Liver (tissue), 8 donors: ENCODE measurements at regions not wholly inside any gene's neighbourhood (a gene's known extent, or its start where the extent isn't known, plus 50 kb on each side); places are given as distances from the start of the nearest gene placed in this dataset.

Experiments
- DNase-seq: peaks from one replicate; pipeline ENCODE4 v3.0.0-alpha.2; 2017; ENCODE audit warnings: low spot score
- H3K27ac ChIP-seq, 2 donors: one replicate each; pipeline ENCODE4 v1.7.0; 2013; ENCODE audit warnings: inconsistent platforms in 2 of 2, low read length in 2 of 2, control low read depth in 1 of 2, low read depth in 1 of 2, mild to moderate bottlenecking in 1 of 2
- H3K27me3 ChIP-seq, 4 donors: one replicate each; pipeline versions ENCODE4 v1.6.1 to v1.7.0; 2013; ENCODE audit warnings: low read length in 3 of 4, inconsistent platforms in 1 of 4, mild to moderate bottlenecking in 1 of 4, moderate library complexity in 1 of 4; ENCODE audit not compliant: control insufficient read depth in 4 of 4, insufficient read depth in 4 of 4
- H3K36me3 ChIP-seq, 4 donors: one replicate each; pipeline versions ENCODE4 v1.6.1 to v1.7.0; 2013; ENCODE audit warnings: low read length in 3 of 4, mild to moderate bottlenecking in 3 of 4, low read depth in 1 of 4, moderate library complexity in 1 of 4; ENCODE audit not compliant: control insufficient read depth in 4 of 4, insufficient read depth in 3 of 4
- H3K4me1 ChIP-seq, 4 donors: one replicate each; pipeline versions ENCODE4 v1.6.1 to v1.7.0; 2013; ENCODE audit warnings: low read length in 3 of 4, mild to moderate bottlenecking in 3 of 4, moderate library complexity in 1 of 4; ENCODE audit not compliant: control insufficient read depth in 4 of 4, insufficient read depth in 4 of 4
- H3K4me3 ChIP-seq, 3 donors: one replicate each; pipeline versions ENCODE4 v1.6.1 to v1.7.0; 2013; ENCODE audit warnings: low read length in 3 of 3, control low read depth in 1 of 3, low read depth in 1 of 3, mild to moderate bottlenecking in 1 of 3
- H3K9ac ChIP-seq, 2 donors: one replicate each; pipeline ENCODE4 v1.7.0; 2013; ENCODE audit warnings: low read length in 2 of 2, mild to moderate bottlenecking in 2 of 2, moderate library complexity in 2 of 2, control low read depth in 1 of 2, low read depth in 1 of 2
- H3K9me3 ChIP-seq, 4 donors: one replicate each; pipeline versions ENCODE4 v1.6.1 to v1.7.0; 2013; ENCODE audit warnings: low read length in 3 of 4; ENCODE audit not compliant: control insufficient read depth in 4 of 4
- ATF3 ChIP-seq: IDR thresholded peaks from 2 replicates; pipeline ENCODE4 v1.6.1; 2016; ENCODE audit warnings: antibody characterized with exemption
- CTCF ChIP-seq: fragments of 150-350 bp; IDR thresholded peaks from 2 replicates; pipeline ENCODE4 v1.5.1; 2017; ENCODE audit warnings: improper control_type of control experiment, low read depth, low read length; ENCODE audit not compliant: missing input control
- EGR1 ChIP-seq, 2 donors: IDR thresholded peaks; 2 replicates each; pipeline ENCODE4 v1.6.1; 2016 to 2018; ENCODE audit warnings: antibody characterized with exemption in 2 of 2, low read depth in 2 of 2
- FOXA1 ChIP-seq: IDR thresholded peaks from 2 replicates; pipeline ENCODE4 v1.6.1; 2016; ENCODE audit warnings: antibody characterized with exemption
- FOXA2 ChIP-seq: IDR thresholded peaks from 2 replicates; pipeline ENCODE4 v1.6.1; 2016; ENCODE audit warnings: antibody characterized with exemption
- GABPA ChIP-seq, 2 donors: IDR thresholded peaks in 1 of 2; conservative IDR thresholded peaks in 1 of 2; 2 replicates each; pipeline ENCODE4 v1.6.1; 2016; ENCODE audit warnings: antibody characterized with exemption in 2 of 2, mild to moderate bottlenecking in 1 of 2, moderate library complexity in 1 of 2
- HNF4A ChIP-seq, 2 donors: conservative IDR thresholded peaks; 2 replicates each; pipeline ENCODE4 v1.6.1; 2016; ENCODE audit warnings: antibody characterized with exemption in 2 of 2, mild to moderate bottlenecking in 2 of 2
- HNF4G ChIP-seq: IDR thresholded peaks from 2 replicates; pipeline ENCODE4 v1.6.1; 2016; ENCODE audit warnings: antibody characterized with exemption
- JUND ChIP-seq, 2 donors: IDR thresholded peaks; 2 replicates each; pipeline ENCODE4 v1.6.1; 2016; ENCODE audit warnings: antibody characterized with exemption in 2 of 2
- NR2F2 ChIP-seq: IDR thresholded peaks from 2 replicates; pipeline ENCODE4 v1.6.1; 2016; ENCODE audit warnings: antibody characterized with exemption
- RAD21 ChIP-seq, 2 donors: IDR thresholded peaks; 2 replicates each; pipeline ENCODE4 v1.6.1; 2016; ENCODE audit warnings: antibody characterized with exemption in 2 of 2, mild to moderate bottlenecking in 2 of 2
- REST ChIP-seq: IDR thresholded peaks from 2 replicates; pipeline ENCODE4 v1.6.1; 2016; ENCODE audit warnings: antibody characterized with exemption, mild to moderate bottlenecking
- RXRA ChIP-seq, 2 donors: IDR thresholded peaks; 2 replicates each; pipeline ENCODE4 v1.6.1; 2017 to 2018; ENCODE audit warnings: antibody characterized with exemption in 2 of 2, mild to moderate bottlenecking in 1 of 2
- SP1 ChIP-seq: IDR thresholded peaks from 2 replicates; pipeline ENCODE4 v1.6.1; 2018; ENCODE audit warnings: antibody characterized with exemption, mild to moderate bottlenecking
- YY1 ChIP-seq: IDR thresholded peaks from 2 replicates; pipeline ENCODE4 v1.6.1; 2016; ENCODE audit warnings: antibody characterized with exemption, mild to moderate bottlenecking
- ZBTB33 ChIP-seq: IDR thresholded peaks from 2 replicates; pipeline ENCODE4 v1.6.1; 2016; ENCODE audit warnings: antibody characterized with exemption
- WGBS: extraction: QIAGEN DNeasy Blood & Tissue Kit; methylation state at CpG from one replicate; pipeline ENCODE4 v1.1.7; 2013; 5-methylcytosine and 5-hydroxymethylcytosine counted together
- donor health status: healthy.
- donor health status: healthy.
- donor health status: healthy.
- donor health status: healthy.
- donor health status: healthy.

GRCh38 chr11:21810650-21811049 lies 382.2 kb upstream of the ANO5 start:
- Histone ChIP-seq H3K36me3 (no peaks in the 10 kb centered on the region), H3K4me3 (no peak overlapping the region), H3K27me3 (no peaks in the 10 kb centered on the region), H3K9me3 (no peaks in the 10 kb centered on the region), H3K27ac (no peak overlapping the region), H3K4me1 (no peaks in the 10 kb centered on the region), H3K9ac (no peak overlapping the region)
- 71% methylated on average over 7 of the region's 7 CpGs for WGBS
- TF ChIP-seq FOXA1: no peak
- no peak for TF ChIP-seq ZBTB33
- TF ChIP-seq GABPA (IDR thresholded peaks at IDR 0.05 in 1 of 2, conservative IDR thresholded peaks at IDR 0.05 in 1 of 2): no peak
- no peak for TF ChIP-seq HNF4G
- TF ChIP-seq HNF4A (conservative IDR thresholded peaks at IDR 0.05): no peak
- no peak for TF ChIP-seq REST
- TF ChIP-seq ATF3: no peak
- TF ChIP-seq EGR1 (IDR thresholded peaks at IDR 0.05; ENCODE audit: low read depth in 2 of 2): no peak
- no peak for TF ChIP-seq JUND (IDR thresholded peaks at IDR 0.05)
- no peak for TF ChIP-seq FOXA2
- no peak for TF ChIP-seq NR2F2
- TF ChIP-seq CTCF: no peak
- TF ChIP-seq RXRA (IDR thresholded peaks at IDR 0.05): no peak
- no peak for TF ChIP-seq YY1
- TF ChIP-seq RAD21 (IDR thresholded peaks at IDR 0.05): no peak
- no peak for DNase-seq

- TF ChIP-seq ATF3 (no peak), RAD21 (IDR thresholded peaks at IDR 0.05) (peak; percentile 30 to 32), HNF4G (no peak), SP1 (no peak), GABPA (IDR thresholded peaks at IDR 0.05 in 1 of 2, conservative IDR thresholded peaks at IDR 0.05 in 1 of 2) (no peak), CTCF (peak; percentile 11)
- 51% methylated on average over 4 of the region's 4 CpGs for WGBS
These were observed 381.3 kb upstream of the ANO5 start for GRCh38 chr11:21811572-21811971.

More at GRCh38 chr11:21811572-21811971, 381.3 kb upstream of the ANO5 start:
- Histone ChIP-seq H3K27ac (no peak overlapping the region), H3K4me1 (no peaks in the 10 kb centered on the region), H3K9me3 (no peaks in the 10 kb centered on the region), H3K36me3 (no peaks in the 10 kb centered on the region), H3K9ac (no peak overlapping the region), H3K4me3 (no peak overlapping the region), H3K27me3 (no peaks in the 10 kb centered on the region)
- DNase-seq: no peak
